WTC11 (cell line): ENCODE measurements at regions not wholly inside any gene's neighbourhood (a gene's known extent, or its start where the extent isn't known, plus 50 kb on each side); places are given as distances from the start of the nearest gene placed in this dataset.
A peak's percentile ranks its signal among the peaks of the same experiment; 100 is the strongest.

Source experiments
- ATAC-seq: fragments of 200-7000 bp; cut with Tn5 transposase; 2 replicates; pipeline ENCODE4 v1.10.0; 2021; ENCODE audit warnings: mild to moderate bottlenecking, moderate library complexity
- CTCF ChIA-PET: fragments of 300-600 bp; sonication (Branson Sonifier 250); formaldehyde crosslinking; loops from one replicate; lab custom pipeline; 2021; ENCODE audit warnings: antibody characterized with exemption; lab: Charles Lee
- POLR2A ChIA-PET: fragments of 350-600 bp; sonication (Branson Sonifier 250); formaldehyde crosslinking; loops from one replicate; lab custom pipeline; 2021; ENCODE audit warnings: antibody characterized with exemption; lab: Charles Lee
- DNase-seq: peaks from one replicate; pipeline ENCODE4 v3.0.0; 2021; ENCODE audit warnings: low spot score
- H3K27ac Mint-ChIP-seq: 2 replicates; pipeline ENCODE4 v1.8.0; 2021; ENCODE audit warnings: mixed read lengths
- H3K27me3 Mint-ChIP-seq: 2 replicates; pipeline ENCODE4 v1.8.0; 2021; ENCODE audit warnings: low read depth, mild to moderate bottlenecking, moderate library complexity, mixed read lengths
- H3K36me3 Mint-ChIP-seq: 2 replicates; pipeline ENCODE4 v1.8.0; 2021; ENCODE audit warnings: mixed read lengths
- H3K4me1 Mint-ChIP-seq: 2 replicates; pipeline ENCODE4 v1.8.0; 2022; ENCODE audit warnings: mixed read lengths
- H3K4me3 Mint-ChIP-seq: 2 replicates; pipeline ENCODE4 v1.8.0; 2021; ENCODE audit warnings: mild to moderate bottlenecking, moderate library complexity, mixed read lengths
- H3K9me3 Mint-ChIP-seq: 2 replicates; pipeline ENCODE4 v1.8.0; 2021; ENCODE audit warnings: mixed read lengths
- ATF1 ChIP-seq: sonication (generic); formaldehyde crosslinking; IDR thresholded peaks from 2 replicates; pipeline ENCODE4 v1.8.1; 2023; ENCODE audit warnings: mild to moderate bottlenecking, moderate library complexity, missing genetic modification reagents
- CREB1 ChIP-seq: sonication (generic); formaldehyde crosslinking; IDR thresholded peaks from 2 replicates; pipeline ENCODE4 v1.8.0; 2023; ENCODE audit warnings: mild to moderate bottlenecking, missing genetic modification reagents
- E2F5 ChIP-seq: sonication (generic); formaldehyde crosslinking; IDR thresholded peaks from 2 replicates; pipeline ENCODE4 v1.8.1; 2022; ENCODE audit warnings: mild to moderate bottlenecking, moderate library complexity, missing genetic modification reagents
- FOXK1 ChIP-seq: sonication (generic); formaldehyde crosslinking; IDR thresholded peaks from 2 replicates; pipeline ENCODE4 v1.8.0; 2022; ENCODE audit warnings: mild to moderate bottlenecking, moderate library complexity, missing genetic modification reagents
- FOXP4 ChIP-seq: sonication (generic); formaldehyde crosslinking; IDR thresholded peaks from 2 replicates; pipeline ENCODE4 v1.8.0; 2022; ENCODE audit warnings: mild to moderate bottlenecking, missing genetic modification reagents
- MAX ChIP-seq: sonication (generic); formaldehyde crosslinking; IDR thresholded peaks from 2 replicates; pipeline ENCODE4 v1.8.0; 2022; ENCODE audit warnings: mild to moderate bottlenecking, missing genetic modification reagents
- MYBL2 ChIP-seq: sonication (generic); formaldehyde crosslinking; IDR thresholded peaks from 2 replicates; pipeline ENCODE4 v1.8.1; 2023; ENCODE audit warnings: mild to moderate bottlenecking, moderate library complexity, missing genetic modification reagents
- NFATC4 ChIP-seq: fragments of 250-450 bp; sonication (Bioruptor Pico); IDR thresholded peaks from 2 replicates; pipeline ENCODE4 v1.9.0; 2021; ENCODE audit warnings: mild to moderate bottlenecking
- PRDM15 ChIP-seq: sonication (generic); formaldehyde crosslinking; IDR thresholded peaks from 2 replicates; pipeline ENCODE4 v1.8.0; 2022; ENCODE audit warnings: missing genetic modification reagents
- PREB ChIP-seq: sonication (generic); formaldehyde crosslinking; IDR thresholded peaks from 2 replicates; pipeline ENCODE4 v1.8.1; 2022; ENCODE audit warnings: mild to moderate bottlenecking, missing genetic modification reagents, moderate library complexity, borderline replicate concordance
- RELA ChIP-seq: sonication (generic); formaldehyde crosslinking; IDR thresholded peaks from 2 replicates; pipeline ENCODE4 v1.8.1; 2022; ENCODE audit warnings: missing genetic modification reagents, mild to moderate bottlenecking, borderline replicate concordance
- SOX15 ChIP-seq: fragments of 250-450 bp; sonication (Bioruptor Pico); IDR thresholded peaks from 2 replicates; pipeline ENCODE4 v1.9.0; 2021; ENCODE audit warnings: mild to moderate bottlenecking
- STAT6 ChIP-seq: sonication (generic); formaldehyde crosslinking; conservative IDR thresholded peaks from 2 replicates; pipeline ENCODE4 v1.8.1; 2023; ENCODE audit warnings: mild to moderate bottlenecking, low read depth, missing genetic modification reagents, moderate library complexity
- TEAD4 ChIP-seq: sonication (generic); formaldehyde crosslinking; IDR thresholded peaks from 2 replicates; pipeline ENCODE4 v1.8.0; 2022; ENCODE audit warnings: mild to moderate bottlenecking, missing genetic modification reagents
- TP53 ChIP-seq: sonication (generic); formaldehyde crosslinking; IDR thresholded peaks from 2 replicates; pipeline ENCODE4 v1.8.1; 2023; ENCODE audit warnings: mild to moderate bottlenecking, missing genetic modification reagents
- USF2 ChIP-seq: sonication (generic); formaldehyde crosslinking; IDR thresholded peaks from 2 replicates; pipeline ENCODE4 v1.8.1; 2023; ENCODE audit warnings: mild to moderate bottlenecking, missing genetic modification reagents, moderate library complexity
- ZNF423 ChIP-seq: fragments of 250-450 bp; sonication (Bioruptor Pico); IDR thresholded peaks from 2 replicates; pipeline ENCODE4 v2.1.2; 2022; ENCODE audit warnings: mild to moderate bottlenecking, moderate library complexity
- ZNF532 ChIP-seq: fragments of 250-450 bp; sonication (Bioruptor Pico); IDR thresholded peaks from 2 replicates; pipeline ENCODE4 v1.9.0; 2021; ENCODE audit warnings: mild to moderate bottlenecking, borderline replicate concordance
- ZNF671 ChIP-seq: fragments of 250-450 bp; sonication (Bioruptor Pico); IDR thresholded peaks from 2 replicates; pipeline ENCODE4 v1.8.0; 2021; ENCODE audit warnings: mild to moderate bottlenecking

- ChIA-PET CTCF (interaction anchor here (1.3 to 6.0 kb wide), 9 partner anchors 12 to 187 kb away, joined by 3 to 62 read pairs (median 6); no protein-coding TSS in a partner anchor), POLR2A (no interaction called here)
- Mint-ChIP-seq H3K9me3 (0 out of 2 replicates have a peak, but pooled peaks cover 6% of the 10 kb centered on the region), H3K4me3 (no peak overlapping the region), H3K27ac (no peak overlapping the region), H3K4me1 (no peaks in the 10 kb centered on the region), H3K36me3 (no peaks in the 10 kb centered on the region), H3K27me3 (peaks cover 4% of the 10 kb centered on the region)
- DNase-seq: no peak
- no peak for ATAC-seq
- no peak for TF ChIP-seq ZNF423 (CRISPR knock-in tag)
- no peak for TF ChIP-seq FOXP4
- no peak for TF ChIP-seq PRDM15 (CRISPR knock-in tag)
- TF ChIP-seq NFATC4 (CRISPR knock-in tag): no peak
- TF ChIP-seq ZNF532 (CRISPR knock-in tag): no peak
- no peak for TF ChIP-seq TEAD4
- no peak for TF ChIP-seq FOXK1 (CRISPR knock-in tag)
- TF ChIP-seq PREB (CRISPR knock-in tag): no peak
- TF ChIP-seq CREB1 (CRISPR knock-in tag): no peak
- no peak for TF ChIP-seq MAX
- no peak for TF ChIP-seq RELA (CRISPR knock-in tag)
- TF ChIP-seq, all 79 proteins: peak for 0
Measured at GRCh38 chr4:77431546-77431945, 174.1 kb upstream of the CXCL13 start.

GRCh38 chr4:77432717-77433417 lies 172.8 kb upstream of the CXCL13 start:
- H3K36me3 Mint-ChIP-seq: no peaks in the 10 kb centered on the region
- ChIA-PET CTCF (interaction anchor here (0.5 to 6.0 kb wide), 24 partner anchors 14 to 265 kb away, joined by 3 to 62 read pairs (median 5); no protein-coding TSS in a partner anchor), POLR2A (no interaction called here)
- DNase-seq (no peak), ATAC-seq (peak; percentile 50)
- no peak overlapping the region for H3K27ac Mint-ChIP-seq
- peaks cover 4% of the 10 kb centered on the region for H3K27me3 Mint-ChIP-seq
- no peaks in the 10 kb centered on the region for H3K9me3 Mint-ChIP-seq
- H3K4me3 Mint-ChIP-seq: no peak overlapping the region
- H3K4me1 Mint-ChIP-seq: peaks cover 4% of the 10 kb centered on the region
- no peak for TF ChIP-seq MYBL2
- TF ChIP-seq ZNF671 (CRISPR knock-in tag): no peak
- TF ChIP-seq STAT6: no peak
- no peak for TF ChIP-seq USF2 (CRISPR knock-in tag)
- no peak for TF ChIP-seq ATF1
- no peak for TF ChIP-seq E2F5
- no peak for TF ChIP-seq SOX15
- TF ChIP-seq TP53: no peak
